Keratinocyte (primary cell): ENCODE measurements at regions not wholly inside any gene's neighbourhood (a gene's known extent, or its start where the extent isn't known, plus 50 kb on each side); places are given as distances from the start of the nearest gene placed in this dataset.

Source experiments
- DNase-seq: peaks from one replicate; pipeline ENCODE4 v3.0.0-alpha.2; 2011; ENCODE audit warnings: low read depth, missing footprints, low spot score
- FAIRE-seq: peaks from 2 replicates; lab custom pipeline; 2011; peaks lifted over from hg19 to GRCh38; lab: Jason Lieb, UNC
- H2AFZ ChIP-seq: 2 replicates; pipeline ENCODE4 v1.6.0; 2012; ENCODE audit warnings: low read length, control low read depth, inconsistent platforms; ENCODE audit not compliant: control insufficient read depth
- H3K27ac ChIP-seq: 2 replicates; pipeline ENCODE4 v1.5.1; 2011; ENCODE audit warnings: low read length; ENCODE audit not compliant: control insufficient read depth, insufficient read depth
- H3K27me3 ChIP-seq: 3 replicates; pipeline ENCODE4 v1.6.0; 2011; ENCODE audit warnings: low read length; ENCODE audit not compliant: control insufficient read depth, insufficient read depth; ENCODE audit errors: extremely low read depth
- H3K36me3 ChIP-seq, 2 experiments: 2 replicates in 1 of 2; 3 replicates in 1 of 2; pipeline ENCODE4 v1.5.1; 2011; ENCODE audit warnings: low read length in 2 of 2, mild to moderate bottlenecking in 1 of 2; ENCODE audit not compliant: control insufficient read depth in 2 of 2, insufficient read depth in 2 of 2; ENCODE audit errors: extremely low read depth in 1 of 2
- H3K4me1 ChIP-seq: 3 replicates; pipeline ENCODE4 v1.5.1; 2011; ENCODE audit warnings: low read length; ENCODE audit not compliant: control insufficient read depth, insufficient read depth; ENCODE audit errors: extremely low read depth
- H3K4me2 ChIP-seq: 3 replicates; pipeline ENCODE4 v1.6.0; 2011; ENCODE audit warnings: low read depth, low read length; ENCODE audit not compliant: control insufficient read depth, insufficient read depth; ENCODE audit errors: extremely low read depth
- H3K4me3 ChIP-seq, 3 experiments: fragments of 200-600 bp in 1 of 3; sonication (generic) in 1 of 3; 2 replicates in 2 of 3; 3 replicates in 1 of 3; pipeline ENCODE4 v1.5.1; 2011 to 2016; ENCODE audit warnings: low read length in 3 of 3, mild to moderate bottlenecking in 3 of 3, control low read depth in 2 of 3, inconsistent platforms in 1 of 3, low read depth in 1 of 3, mixed read lengths in 1 of 3, mixed run types in 1 of 3, moderate library complexity in 1 of 3; ENCODE audit not compliant: control insufficient read depth in 2 of 3, insufficient read depth in 2 of 3; ENCODE audit errors: extremely low read depth in 1 of 3
- H3K79me2 ChIP-seq: 2 replicates; pipeline ENCODE4 v1.6.0; 2012; ENCODE audit warnings: low read length; ENCODE audit not compliant: control insufficient read depth, insufficient read depth
- H3K9ac ChIP-seq: 3 replicates; pipeline ENCODE4 v1.6.0; 2011; ENCODE audit warnings: low read length; ENCODE audit not compliant: control insufficient read depth, insufficient read depth; ENCODE audit errors: extremely low read depth
- H3K9me1 ChIP-seq: 3 replicates; pipeline ENCODE4 v1.6.0; 2011; ENCODE audit warnings: low read length; ENCODE audit not compliant: control insufficient read depth, insufficient read depth; ENCODE audit errors: extremely low read depth
- H3K9me3 ChIP-seq: 2 replicates; pipeline ENCODE4 v1.5.1; 2012; ENCODE audit warnings: low read depth, low read length; ENCODE audit not compliant: control insufficient read depth
- H4K20me1 ChIP-seq: 3 replicates; pipeline ENCODE4 v1.6.0; 2011; ENCODE audit warnings: low read length; ENCODE audit not compliant: control insufficient read depth, insufficient read depth; ENCODE audit errors: extremely low read depth
- CTCF ChIP-seq, 3 experiments: IDR thresholded peaks in 1 of 3; conservative IDR thresholded peaks in 1 of 3; optimal IDR thresholded peaks in 1 of 3; 2 replicates in 2 of 3; 3 replicates in 1 of 3; pipeline versions ENCODE3 to v1.5.1; 2011; ENCODE audit warnings: low read length in 3 of 3, mild to moderate bottlenecking in 3 of 3, moderate library complexity in 2 of 3, control low read depth in 1 of 3, inconsistent platforms in 1 of 3; ENCODE audit not compliant: insufficient read depth in 2 of 3; ENCODE audit errors: extremely low read depth in 1 of 3
- EZH2 ChIP-seq: IDR thresholded peaks from one replicate; pipeline ENCODE4 v1.6.1; 2012; ENCODE audit warnings: inconsistent platforms, mild to moderate bottlenecking, low read length, moderate library complexity
- dilution Hi-C: fragments of 300-500 bp; cut with MboI; formaldehyde crosslinking; loops from one replicate; pipeline ENCODE4 v1.7.0; 2020; ENCODE audit warnings: low sequenced_read_pairs; ENCODE audit not compliant: extremely low pct_ligation_motif_present

GRCh38 chr5:6948562-6948961, 235.3 kb downstream of the TENT4A start:
- H3K27ac ChIP-seq: no peak overlapping the region
- H3K9me3 ChIP-seq: no peaks in the 10 kb centered on the region
- no peak for DNase-seq
- no peak overlapping the region for H3K4me3 ChIP-seq
- no peaks in the 10 kb centered on the region for H3K79me2 ChIP-seq
- H3K4me2 ChIP-seq: no peak overlapping the region
- H3K9ac ChIP-seq: no peak overlapping the region
- no peak overlapping the region for H2AFZ ChIP-seq
- no peaks in the 10 kb centered on the region for H3K9me1 ChIP-seq
- FAIRE-seq: no peak
- no peaks in the 10 kb centered on the region for H3K4me1 ChIP-seq
- dilution Hi-C loops: no loop called here
- TF ChIP-seq EZH2: no peak
- no peak for TF ChIP-seq CTCF (optimal IDR thresholded peaks at IDR 0.05 in 1 of 3, IDR thresholded peaks at IDR 0.05 in 1 of 3, conservative IDR thresholded peaks at IDR 0.05 in 1 of 3; ENCODE audit: extremely low read depth in 1 of 3, insufficient read depth in 2 of 3, low read length in 3 of 3)
- H4K20me1 ChIP-seq: no peaks in the 10 kb centered on the region
- no peaks in the 10 kb centered on the region for H3K27me3 ChIP-seq
- no peaks in the 10 kb centered on the region for H3K36me3 ChIP-seq

- no peaks in the 10 kb centered on the region for H3K36me3 ChIP-seq
- TF ChIP-seq CTCF (optimal IDR thresholded peaks at IDR 0.05 in 1 of 3, IDR thresholded peaks at IDR 0.05 in 1 of 3, conservative IDR thresholded peaks at IDR 0.05 in 1 of 3; ENCODE audit: extremely low read depth in 1 of 3, insufficient read depth in 2 of 3, low read length in 3 of 3) (no peak), EZH2 (no peak)
- H3K9me3 ChIP-seq: no peaks in the 10 kb centered on the region
- H3K4me1 ChIP-seq: no peaks in the 10 kb centered on the region
- H2AFZ ChIP-seq: no peak overlapping the region
- no peaks in the 10 kb centered on the region for H4K20me1 ChIP-seq
- no peak overlapping the region for H3K9ac ChIP-seq
- FAIRE-seq: no peak
- no peak overlapping the region for H3K4me2 ChIP-seq
- no peaks in the 10 kb centered on the region for H3K79me2 ChIP-seq
- no peak for DNase-seq
- dilution Hi-C loops: no loop called here
- no peak overlapping the region for H3K27ac ChIP-seq
- no peaks in the 10 kb centered on the region for H3K9me1 ChIP-seq
- no peak overlapping the region for H3K4me3 ChIP-seq
- H3K27me3 ChIP-seq: no peaks in the 10 kb centered on the region
Observed at GRCh38 chr5:6949230-6949629, 236.0 kb downstream of the TENT4A start.
